GM18861 (cell line): ENCODE measurements at regions not wholly inside any gene's neighbourhood (a gene's known extent, or its start where the extent isn't known, plus 50 kb on each side); places are given as distances from the start of the nearest gene placed in this dataset.

ENCODE experiments used
- ATAC-seq: cut with Tn5 transposase; IDR thresholded peaks from one replicate; pipeline ENCODE4 v1.9.1; 2021; ENCODE audit not compliant: unreplicated experiment

- no peak for ATAC-seq
Observed at GRCh38 chr7:68442931-68443631, 1155.2 kb upstream of the AUTS2 start.

- no peak for ATAC-seq
Observed at GRCh38 chr7:68444042-68444441, 1154.2 kb upstream of the AUTS2 start.

GRCh38 chr7:68444956-68445355 is 1153.3 kb upstream of the AUTS2 start:
- ATAC-seq, result no peak

GRCh38 chr7:68446183-68446582 is 1152.1 kb upstream of the AUTS2 start:
- ATAC-seq, result no peak

GRCh38 chr7:68449099-68449498 is 1149.2 kb upstream of the AUTS2 start:
- no peak for ATAC-seq

GRCh38 chr7:68449816-68450215 is 1148.5 kb upstream of the AUTS2 start:
- ATAC-seq, result no peak

- ATAC-seq, result no peak
Observed at GRCh38 chr7:68454931-68455330, 1143.3 kb upstream of the AUTS2 start.

- no peak for ATAC-seq
Observed at GRCh38 chr7:68456469-68456868, 1141.8 kb upstream of the AUTS2 start.

- no peak for ATAC-seq
Observed at GRCh38 chr7:68457481-68457880, 1140.8 kb upstream of the AUTS2 start.

GRCh38 chr7:68458010-68458908 is 1140.0 kb upstream of the AUTS2 start:
- no peak for ATAC-seq

- ATAC-seq, result no peak
Observed at GRCh38 chr7:68461430-68461829, 1136.8 kb upstream of the AUTS2 start.

- no peak for ATAC-seq
Observed at GRCh38 chr7:68470836-68471435, 1127.3 kb upstream of the AUTS2 start.

GRCh38 chr7:68472688-68473087 is 1125.6 kb upstream of the AUTS2 start:
- no peak for ATAC-seq

GRCh38 chr7:68474661-68475216 is 1123.5 kb upstream of the AUTS2 start:
- ATAC-seq, result no peak

- ATAC-seq, result no peak
Observed at GRCh38 chr7:68476966-68477365, 1121.3 kb upstream of the AUTS2 start.

GRCh38 chr7:68478326-68478725 is 1119.9 kb upstream of the AUTS2 start:
- ATAC-seq, result no peak

GRCh38 chr7:68482800-68483199 is 1115.5 kb upstream of the AUTS2 start:
- ATAC-seq, result no peak

- ATAC-seq, result no peak
Observed at GRCh38 chr7:68484731-68485130, 1113.5 kb upstream of the AUTS2 start.

- no peak for ATAC-seq
Observed at GRCh38 chr7:68485253-68485917, 1112.9 kb upstream of the AUTS2 start.

GRCh38 chr7:68488341-68489060 is 1109.8 kb upstream of the AUTS2 start:
- ATAC-seq, result no peak
